Lung (tissue), 11 donors: ENCODE measurements at regions not wholly inside any gene's neighbourhood (a gene's known extent, or its start where the extent isn't known, plus 50 kb on each side); places are given as distances from the start of the nearest gene placed in this dataset.

Experiments
- ATAC-seq: fragments of 200-7000 bp; cut with Tn5 transposase; one replicate; pipeline ENCODE4 v1.9.1; 2020; ENCODE audit warnings: moderate number of reproducible peaks; ENCODE audit not compliant: insufficient read depth, low FRiP score
- DNase-seq, 3 donors: peaks; one replicate each; pipeline ENCODE4 v3.0.0-alpha.2; 2013 to 2017
- H3K27ac ChIP-seq, 2 donors: one replicate each; pipeline ENCODE4 v1.5.1; 2013; ENCODE audit warnings: mild to moderate bottlenecking in 2 of 2, moderate library complexity in 2 of 2, control low read depth in 1 of 2, inconsistent platforms in 1 of 2, low read depth in 1 of 2, low read length in 1 of 2
- H3K27me3 ChIP-seq, 3 donors: one replicate each; pipeline ENCODE4 v1.5.1; 2013; ENCODE audit warnings: low read length in 2 of 3; ENCODE audit not compliant: control insufficient read depth in 3 of 3, insufficient read depth in 3 of 3
- H3K36me3 ChIP-seq, 4 donors: one replicate each; pipeline ENCODE4 v1.5.1; 2013; ENCODE audit warnings: low read length in 4 of 4, mild to moderate bottlenecking in 1 of 4, moderate library complexity in 1 of 4; ENCODE audit not compliant: control insufficient read depth in 4 of 4, insufficient read depth in 4 of 4
- H3K4me1 ChIP-seq, 5 donors: one replicate each; pipeline ENCODE4 v1.5.1; 2013; ENCODE audit warnings: low read length in 5 of 5, mild to moderate bottlenecking in 2 of 5, moderate library complexity in 1 of 5; ENCODE audit not compliant: control insufficient read depth in 5 of 5, insufficient read depth in 5 of 5
- H3K4me3 ChIP-seq: one replicate; pipeline ENCODE4 v1.5.1; 2013; ENCODE audit warnings: mild to moderate bottlenecking, control low read depth, moderate library complexity
- H3K9ac ChIP-seq, 2 donors: one replicate each; pipeline ENCODE4 v1.5.1; 2013; ENCODE audit warnings: low read length in 2 of 2, control low read depth in 1 of 2; ENCODE audit not compliant: insufficient read depth in 1 of 2
- H3K9me3 ChIP-seq, 4 donors: one replicate each; pipeline ENCODE4 v1.5.1; 2013; ENCODE audit warnings: low read length in 3 of 4, mild to moderate bottlenecking in 1 of 4, moderate library complexity in 1 of 4; ENCODE audit not compliant: control insufficient read depth in 4 of 4, insufficient read depth in 3 of 4
- whole genome bisulfite sequencing, 2 donors: extraction: QIAGEN DNeasy Blood & Tissue Kit; methylation state at CpG; one replicate each; pipeline ENCODE4 v1.1.7; 2013; 5-methylcytosine and 5-hydroxymethylcytosine counted together
- TF ChIP-seq, protein P1 (sequence below): IDR thresholded peaks from 2 replicates; pipeline ENCODE4 v1.5.1; 2012; ENCODE audit warnings: mild to moderate bottlenecking; ENCODE audit errors: control extremely low read depth, extremely low read depth
- donor health status: control.
- donor health status: control.
- donor health status: Bipolar disorder and iron deficiency.
- donor health status: healthy.
- donor health status: DM: yes; HTN: yes; CAD: no.

DNA sequence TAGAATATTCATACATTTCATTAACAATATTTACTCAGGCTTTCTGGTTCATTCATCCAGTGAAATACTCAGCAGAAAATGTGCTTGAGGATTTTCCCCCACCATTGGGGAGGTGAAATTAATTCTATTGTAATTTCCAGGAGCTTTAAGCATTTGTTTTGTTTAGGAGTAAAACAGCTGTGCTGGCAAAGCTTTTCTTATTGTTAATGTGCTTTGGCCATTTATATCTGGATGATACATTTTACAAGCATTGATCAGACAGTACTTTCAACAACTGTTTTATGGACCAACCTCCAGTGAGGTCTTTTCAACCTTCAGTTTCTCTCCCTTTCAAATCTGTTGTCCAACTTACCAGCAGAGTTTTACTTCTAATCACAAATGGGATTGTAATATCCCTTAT, 672.4 kb downstream of the CDH11 start:
- no peak overlapping the region for H3K27ac ChIP-seq
- no peak overlapping the region for H3K9ac ChIP-seq
- no peak overlapping the region for H3K4me3 ChIP-seq
- ATAC-seq (no peak), DNase-seq (no peak)
- H3K9me3 ChIP-seq, result no peaks in the 10 kb centered on the region
- H3K36me3 ChIP-seq, result no peaks in the 10 kb centered on the region
- H3K4me1 ChIP-seq, result peaks cover 0 to 3% (median 0%) of the 10 kb centered on the region in 5 donors
- TF ChIP-seq, protein P1, sequence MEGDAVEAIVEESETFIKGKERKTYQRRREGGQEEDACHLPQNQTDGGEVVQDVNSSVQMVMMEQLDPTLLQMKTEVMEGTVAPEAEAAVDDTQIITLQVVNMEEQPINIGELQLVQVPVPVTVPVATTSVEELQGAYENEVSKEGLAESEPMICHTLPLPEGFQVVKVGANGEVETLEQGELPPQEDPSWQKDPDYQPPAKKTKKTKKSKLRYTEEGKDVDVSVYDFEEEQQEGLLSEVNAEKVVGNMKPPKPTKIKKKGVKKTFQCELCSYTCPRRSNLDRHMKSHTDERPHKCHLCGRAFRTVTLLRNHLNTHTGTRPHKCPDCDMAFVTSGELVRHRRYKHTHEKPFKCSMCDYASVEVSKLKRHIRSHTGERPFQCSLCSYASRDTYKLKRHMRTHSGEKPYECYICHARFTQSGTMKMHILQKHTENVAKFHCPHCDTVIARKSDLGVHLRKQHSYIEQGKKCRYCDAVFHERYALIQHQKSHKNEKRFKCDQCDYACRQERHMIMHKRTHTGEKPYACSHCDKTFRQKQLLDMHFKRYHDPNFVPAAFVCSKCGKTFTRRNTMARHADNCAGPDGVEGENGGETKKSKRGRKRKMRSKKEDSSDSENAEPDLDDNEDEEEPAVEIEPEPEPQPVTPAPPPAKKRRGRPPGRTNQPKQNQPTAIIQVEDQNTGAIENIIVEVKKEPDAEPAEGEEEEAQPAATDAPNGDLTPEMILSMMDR, result no peak
- H3K27me3 ChIP-seq, result no peaks in the 10 kb centered on the region

DNA sequence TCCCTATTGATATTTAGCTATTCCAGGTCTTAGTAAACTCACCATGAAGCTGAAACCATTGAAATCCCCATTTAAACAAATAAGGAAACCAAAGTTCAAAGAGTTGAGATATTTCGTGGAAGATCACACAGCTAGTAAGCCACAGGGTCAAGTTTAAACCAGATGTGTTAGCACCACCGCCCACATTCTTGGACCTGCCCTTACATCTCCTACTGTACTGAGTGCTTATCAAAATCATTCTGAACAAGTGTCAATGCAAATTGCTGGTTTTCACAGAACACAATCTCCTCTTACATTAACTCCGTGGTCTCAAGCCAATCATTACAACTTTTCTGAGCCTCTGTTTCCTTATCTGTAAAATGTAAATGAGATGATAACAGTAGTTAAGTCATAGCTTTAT, 676.2 kb downstream of the CDH11 start:
- 40 to 58% methylated on average over 3 of the region's 3 CpGs for WGBS, 2 donors
- H3K4me1 ChIP-seq, result no peaks in the 10 kb centered on the region
- no peaks in the 10 kb centered on the region for H3K9me3 ChIP-seq
- no peak overlapping the region for H3K27ac ChIP-seq
- H3K4me3 ChIP-seq, result no peak overlapping the region
- H3K9ac ChIP-seq, result no peak overlapping the region
- ATAC-seq (no peak), DNase-seq (no peak)
- no peaks in the 10 kb centered on the region for H3K27me3 ChIP-seq
- H3K36me3 ChIP-seq, result no peaks in the 10 kb centered on the region
- TF ChIP-seq, protein P1, result no peak

DNA sequence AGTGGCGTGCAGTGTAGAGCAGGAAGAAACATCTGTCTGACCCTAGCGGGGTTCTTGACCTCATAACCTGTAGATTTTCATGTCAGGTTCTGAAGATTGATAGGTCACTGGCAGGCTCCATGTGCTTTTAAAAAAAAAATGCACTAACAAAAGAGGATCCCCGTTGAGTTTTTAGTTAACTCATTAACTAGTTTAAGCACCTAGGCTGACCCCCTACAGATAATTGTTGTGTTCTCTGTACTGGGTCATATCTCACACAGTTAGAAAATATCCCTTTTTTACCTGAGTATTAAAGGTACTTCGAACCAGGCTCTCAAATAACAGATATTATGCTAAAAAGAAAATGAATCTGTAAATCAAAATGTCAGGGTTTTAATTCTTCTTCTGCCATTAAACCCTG, 676.6 kb downstream of the CDH11 start:
- TF ChIP-seq, protein P1, result no peak

DNA sequence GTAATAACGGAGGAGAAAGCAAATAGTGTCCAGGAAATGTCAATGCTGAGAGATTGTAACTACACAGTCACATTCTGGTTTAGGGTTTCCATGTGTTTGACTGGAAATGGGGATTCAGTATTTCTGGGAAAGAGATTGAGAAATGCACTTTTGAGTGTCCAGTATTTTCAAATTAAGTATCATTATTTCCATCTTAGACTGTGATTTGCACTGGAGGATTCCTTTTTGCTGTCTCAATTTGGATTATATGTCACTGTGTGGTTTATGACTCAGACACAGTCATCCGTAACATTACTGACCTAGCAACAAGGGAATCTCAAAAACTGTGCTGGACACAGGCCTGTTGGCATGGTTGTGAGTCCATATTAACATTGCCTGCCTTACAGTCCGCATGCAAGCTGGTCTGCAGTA, 681.4 kb downstream of the CDH11 start:
- no peaks in the 10 kb centered on the region for H3K27me3 ChIP-seq
- H3K9ac ChIP-seq, result no peak overlapping the region
- ATAC-seq (peak; percentile 80), DNase-seq (no peak)
- H3K36me3 ChIP-seq, result no peaks in the 10 kb centered on the region
- no peak overlapping the region for H3K27ac ChIP-seq
- no peaks in the 10 kb centered on the region for H3K4me1 ChIP-seq
- no peak overlapping the region for H3K4me3 ChIP-seq
- TF ChIP-seq, protein P1, result no peak
- H3K9me3 ChIP-seq, result no peaks in the 10 kb centered on the region
- 64 to 78% methylated on average over 3 of the region's 3 CpGs for WGBS, 2 donors

More for the DNA sequence above, 676.6 kb downstream of the CDH11 start:
- ATAC-seq (no peak), DNase-seq (no peak)
- no peaks in the 10 kb centered on the region for H3K4me1 ChIP-seq
- WGBS, 2 donors, result 64 to 74% methylated on average over 4 of the region's 4 CpGs
- no peaks in the 10 kb centered on the region for H3K9me3 ChIP-seq
- H3K27ac ChIP-seq, result no peak overlapping the region
- H3K4me3 ChIP-seq, result no peak overlapping the region
- no peak overlapping the region for H3K9ac ChIP-seq
- H3K27me3 ChIP-seq, result no peaks in the 10 kb centered on the region
- no peaks in the 10 kb centered on the region for H3K36me3 ChIP-seq
